D341Med (cell line): ENCODE measurements at regions not wholly inside any gene's neighbourhood (a gene's known extent, or its start where the extent isn't known, plus 50 kb on each side); places are given as distances from the start of the nearest gene placed in this dataset.

Source experiments
- DNase-seq: peaks from one replicate; pipeline ENCODE4 v3.0.0; 2012; ENCODE audit warnings: low spot score

DNA sequence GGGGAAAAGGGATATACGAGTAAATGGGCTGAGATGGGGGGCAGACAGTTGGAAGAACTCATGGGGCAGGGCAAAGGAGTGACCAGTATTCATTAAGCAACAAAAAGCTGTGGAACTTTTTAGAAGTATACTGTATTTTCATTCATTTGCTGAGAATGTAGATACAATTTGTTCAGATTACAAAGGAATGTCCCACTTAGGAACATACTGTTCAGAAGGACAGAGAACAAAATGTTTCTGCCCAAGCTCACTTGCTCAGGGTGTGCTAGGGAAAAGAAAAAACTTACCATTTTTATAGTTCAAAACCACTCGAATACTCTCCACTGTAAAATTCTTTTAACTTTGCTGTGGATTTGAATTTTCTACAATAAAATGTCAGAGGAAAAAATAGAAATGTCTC, 135.2 kb upstream of the AFF2 start:
- no peak for DNase-seq

DNA sequence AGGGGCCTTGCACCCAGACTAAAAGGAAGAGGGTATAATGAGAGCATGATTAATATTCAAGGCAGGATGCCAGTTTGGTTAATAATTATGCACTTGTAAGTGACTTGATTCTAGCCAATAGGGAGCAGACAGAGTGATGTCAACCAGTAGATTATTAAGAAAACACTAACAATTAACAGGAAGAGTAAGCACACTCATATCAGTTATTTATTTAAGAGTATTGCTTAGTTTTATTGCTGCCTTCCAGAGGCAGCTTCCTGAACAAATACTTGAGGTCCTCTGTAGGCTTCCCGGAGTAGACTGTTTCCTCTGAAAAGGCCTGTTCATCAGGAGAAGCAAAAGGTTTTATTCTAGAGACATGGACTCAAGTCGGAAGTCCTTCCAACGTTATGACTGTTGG, 129.1 kb upstream of the AFF2 start:
- no peak for DNase-seq

- DNase-seq: no peak
These were observed 127.5 kb upstream of the AFF2 start for GRCh38 chrX:148372925-148373324.

DNA sequence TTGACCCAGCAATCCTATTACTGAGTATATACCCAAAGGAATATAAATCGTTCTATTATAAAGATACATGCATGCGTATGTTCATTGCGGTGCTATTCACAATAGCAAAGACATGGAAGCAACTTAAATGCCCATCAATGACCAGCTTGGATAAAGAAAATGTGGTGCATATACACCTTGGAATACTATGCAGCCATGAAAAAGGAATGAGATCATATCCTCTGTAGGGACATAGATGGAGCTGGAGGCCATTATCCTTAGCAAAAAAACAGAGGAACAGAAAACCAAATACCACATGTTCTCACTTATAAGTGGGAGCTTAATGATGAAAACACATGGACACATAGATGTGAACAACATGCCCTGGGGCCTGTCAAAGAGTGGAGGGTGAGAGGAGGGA, 124.1 kb upstream of the AFF2 start:
- no peak for DNase-seq

DNA sequence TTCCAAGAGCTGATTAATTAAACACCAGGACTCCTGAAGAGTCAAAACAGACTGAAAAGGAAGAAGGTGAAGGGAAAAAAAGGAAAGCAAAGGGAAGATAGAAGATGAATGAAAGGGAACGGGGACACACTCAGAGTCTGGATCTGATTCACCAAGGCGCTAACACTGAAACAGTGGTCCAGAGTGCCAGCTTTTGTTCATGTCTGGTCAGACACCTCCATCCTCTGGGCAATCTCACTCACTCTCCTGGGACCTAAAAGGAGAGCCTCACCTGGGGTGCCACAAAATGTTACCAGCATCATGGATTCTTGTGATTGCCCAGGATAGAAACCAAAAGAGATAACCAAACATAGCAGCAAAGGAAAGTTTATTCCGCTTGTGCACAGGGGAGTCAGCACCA, 120.3 kb upstream of the AFF2 start:
- DNase-seq: no peak

GRCh38 chrX:148380650-148381561, 119.5 kb upstream of the AFF2 start:
- no peak for DNase-seq

GRCh38 chrX:148381603-148382002, 118.8 kb upstream of the AFF2 start:
- no peak for DNase-seq

GRCh38 chrX:148382983-148383382, 117.4 kb upstream of the AFF2 start:
- no peak for DNase-seq

- no peak for DNase-seq
These were observed 114.9 kb upstream of the AFF2 start for GRCh38 chrX:148385471-148385870.

- no peak for DNase-seq
These were observed 110.8 kb upstream of the AFF2 start for GRCh38 chrX:148389629-148390028.

DNA sequence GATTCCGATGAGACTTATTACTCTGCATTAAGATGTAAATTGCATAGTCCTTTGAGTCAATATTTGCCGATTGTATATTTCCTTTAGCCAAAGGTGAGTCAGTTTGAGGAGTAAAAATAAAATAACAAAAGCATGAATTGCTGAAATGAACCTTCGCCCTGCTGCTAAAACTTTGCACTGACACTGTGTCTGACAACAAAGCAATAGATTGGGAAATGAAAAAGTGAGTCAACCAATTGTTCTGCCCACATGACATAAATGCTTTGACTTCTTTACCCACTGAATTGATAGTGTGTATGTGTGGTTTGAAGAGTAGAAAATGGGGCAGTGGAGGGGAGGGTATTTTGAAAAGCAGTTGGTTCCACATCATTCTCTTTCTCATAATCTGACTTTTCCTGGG, 88.4 kb upstream of the AFF2 start:
- DNase-seq: no peak

DNA sequence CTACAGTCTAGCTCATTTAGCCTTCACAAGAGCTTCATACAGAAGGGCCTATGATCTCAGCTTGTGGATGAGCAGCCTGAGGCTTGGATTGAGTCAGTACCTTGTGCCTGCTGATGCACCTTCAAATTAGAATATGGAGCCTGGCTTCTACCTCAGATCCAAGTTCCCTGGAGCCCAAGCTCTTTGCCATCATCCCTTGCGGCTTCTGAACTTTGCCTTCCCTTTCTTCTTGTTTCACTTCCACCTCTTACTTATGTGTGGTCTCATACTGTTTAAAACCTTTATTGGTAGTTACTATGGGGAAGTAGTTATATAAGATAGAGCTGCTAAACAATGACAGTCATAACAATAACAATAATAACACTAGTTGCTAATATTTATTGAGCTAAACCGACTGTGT, 84.3 kb upstream of the AFF2 start:
- DNase-seq: no peak

- no peak for DNase-seq
These were observed 83.5 kb upstream of the AFF2 start for GRCh38 chrX:148416931-148417330.

GRCh38 chrX:148417934-148418333, 82.5 kb upstream of the AFF2 start:
- no peak for DNase-seq

DNA sequence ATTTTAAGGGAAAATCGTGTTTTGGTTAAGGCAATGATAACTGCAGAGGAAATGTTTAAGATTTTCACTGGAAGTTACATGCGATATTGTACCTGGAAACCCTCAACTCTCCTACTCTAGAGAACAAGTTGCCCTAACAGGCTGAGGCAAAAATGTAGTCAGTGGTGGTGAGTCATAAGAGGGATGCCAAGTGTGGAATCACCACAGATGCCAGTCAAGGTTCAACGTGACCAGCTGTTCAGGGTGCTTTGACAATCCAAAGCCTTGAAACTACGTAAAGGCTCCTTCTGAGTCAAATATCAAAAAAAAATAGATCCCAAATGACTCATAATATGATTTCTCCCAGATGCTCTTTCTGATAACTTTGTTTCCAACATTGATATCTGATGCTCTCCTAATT, 77.9 kb upstream of the AFF2 start:
- no peak for DNase-seq

DNA sequence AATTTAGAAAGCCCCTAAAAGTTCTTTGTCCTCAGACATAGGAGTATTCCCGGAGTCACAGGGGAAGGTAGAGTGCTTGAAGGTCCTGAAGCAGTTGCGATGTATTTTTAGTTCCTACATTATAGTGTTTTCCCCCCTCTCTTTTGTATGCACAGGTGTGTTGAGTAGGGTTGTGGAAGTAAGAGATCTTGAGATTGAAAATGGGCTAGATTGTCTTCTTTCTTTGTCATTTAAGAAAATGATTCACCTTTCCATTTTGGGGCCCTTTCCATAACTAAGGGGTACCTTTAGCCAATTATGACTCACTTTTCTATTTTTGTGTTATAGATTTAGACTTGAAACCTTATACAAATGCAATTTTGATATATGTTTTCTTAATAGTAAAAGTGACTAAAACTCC, 75.8 kb upstream of the AFF2 start:
- no peak for DNase-seq

DNA sequence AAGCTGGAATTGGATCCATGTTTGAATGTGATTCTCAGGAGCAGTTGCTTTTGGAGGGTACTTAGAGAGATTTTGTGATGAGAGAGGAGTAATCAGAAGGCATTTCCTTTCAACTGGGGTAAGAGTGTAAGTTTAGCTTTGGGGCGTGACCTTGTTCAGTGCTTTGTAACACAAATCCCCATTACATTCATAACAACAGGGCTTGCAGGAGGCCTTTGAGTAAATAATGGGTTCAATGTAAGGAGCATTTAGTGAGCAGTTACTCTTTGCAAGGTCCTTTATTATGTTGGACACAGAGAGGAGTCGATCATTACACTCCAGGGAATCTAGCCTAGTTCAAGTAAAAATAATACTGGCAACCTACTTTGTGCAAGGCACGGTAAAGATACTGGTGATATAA, 74.0 kb upstream of the AFF2 start:
- DNase-seq: no peak

DNA sequence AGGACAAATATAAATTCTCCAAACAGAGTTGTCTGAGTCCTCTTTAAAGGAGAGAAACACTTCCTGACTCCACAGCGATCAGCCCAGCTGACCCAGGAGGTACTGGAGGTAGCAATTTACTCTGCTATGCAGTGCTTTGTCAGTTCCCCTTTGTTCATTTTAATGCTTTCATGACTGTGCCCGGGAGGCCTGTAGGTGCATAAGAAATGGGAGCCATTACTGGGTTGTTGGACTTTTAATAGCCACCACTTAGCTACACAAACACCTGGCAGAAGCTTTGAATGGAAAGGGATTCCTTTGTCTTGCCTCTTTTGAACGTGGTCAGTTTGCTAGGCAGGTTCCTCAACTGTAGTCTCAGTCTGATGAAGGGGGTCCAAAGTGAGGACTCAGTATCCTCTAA, 59.0 kb upstream of the AFF2 start:
- DNase-seq: no peak

DNA sequence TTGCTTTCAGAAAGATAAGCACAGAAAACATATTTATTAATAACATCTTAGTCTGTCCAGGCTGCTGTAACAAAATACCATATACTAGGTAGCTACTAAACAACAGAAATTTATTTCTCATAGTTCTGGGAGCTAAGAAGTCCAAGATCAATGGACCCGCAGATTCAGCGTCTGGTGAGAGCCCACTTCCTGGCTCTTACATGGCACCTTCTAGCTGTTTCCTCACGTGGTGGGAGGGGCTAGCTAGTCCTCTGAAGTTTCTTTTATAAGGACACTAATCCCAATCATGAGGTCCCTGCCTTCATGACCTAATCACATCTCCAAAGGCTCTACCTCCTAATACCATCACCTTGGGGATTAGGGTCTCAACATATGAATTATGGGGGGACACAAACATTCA, 57.2 kb upstream of the AFF2 start:
- no peak for DNase-seq

GRCh38 chrX:148448686-148449085, 51.7 kb upstream of the AFF2 start:
- no peak for DNase-seq
